HG02798 (cell line): ENCODE measurements at regions not wholly inside any gene's neighbourhood (a gene's known extent, or its start where the extent isn't known, plus 50 kb on each side); places are given as distances from the start of the nearest gene placed in this dataset.

Experiments used
- ATAC-seq: cut with Tn5 transposase; IDR thresholded peaks from one replicate; pipeline ENCODE4 v1.9.1; 2021; ENCODE audit warnings: mild to moderate bottlenecking; ENCODE audit not compliant: unreplicated experiment, poor library complexity

GRCh38 chr18:46421973-46422551 lies 235.0 kb downstream of the LOXHD1 start:
- no peak for ATAC-seq

- ATAC-seq, result no peak
These were observed 234.4 kb downstream of the LOXHD1 start for GRCh38 chr18:46422552-46423055.

GRCh38 chr18:46423226-46423805 lies 233.7 kb downstream of the LOXHD1 start:
- no peak for ATAC-seq

GRCh38 chr18:46424898-46425297 lies 232.1 kb downstream of the LOXHD1 start:
- ATAC-seq, result no peak

- ATAC-seq, result no peak
These were observed 231.5 kb downstream of the LOXHD1 start for GRCh38 chr18:46425511-46425910.

- no peak for ATAC-seq
These were observed 230.9 kb downstream of the LOXHD1 start for GRCh38 chr18:46426021-46426678.

GRCh38 chr18:46426679-46427047 lies 230.4 kb downstream of the LOXHD1 start:
- ATAC-seq, result no peak
